ENCODE measurements at regions not wholly inside any gene's neighbourhood (a gene's known extent, or its start where the extent isn't known, plus 50 kb on each side); places are given as distances from the start of the nearest gene placed in this dataset.

DNA sequence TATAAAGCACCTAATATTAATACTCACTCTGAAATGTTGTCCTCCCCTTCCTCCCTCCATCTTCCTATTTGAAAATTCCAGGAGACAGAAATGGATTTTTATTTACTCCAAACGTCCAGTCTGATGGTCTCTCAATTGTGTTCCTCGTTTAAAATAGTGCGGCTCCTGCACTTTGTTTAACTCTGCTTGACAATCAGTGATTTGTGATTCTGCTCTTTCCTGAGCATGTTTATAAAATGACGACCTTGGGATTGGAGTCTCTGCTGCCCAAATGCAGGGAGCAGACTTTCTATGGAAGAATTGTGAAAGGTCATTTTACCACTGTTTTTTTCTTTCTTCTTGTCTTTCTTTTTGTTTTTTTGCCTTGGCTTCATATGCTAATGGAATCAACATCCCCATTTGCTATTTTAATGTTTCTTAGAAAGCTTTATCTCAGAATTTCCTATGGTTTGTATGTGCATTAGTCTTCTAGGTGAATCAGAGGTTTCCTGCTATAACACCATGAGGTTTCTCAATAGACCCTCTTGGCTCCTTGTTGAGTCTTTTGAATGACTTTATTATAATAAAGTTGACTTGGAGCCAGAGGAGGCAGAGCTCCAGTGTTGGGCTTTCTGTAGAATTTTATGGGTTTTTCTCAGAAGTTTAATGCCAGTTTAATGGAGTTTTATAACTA lies 376.5 kb downstream of the CDH11 start:
- no peak overlapping the region for H3K4me3 Mint-ChIP-seq
- ChIA-PET POLR2A (no interaction called here), CTCF (no interaction called here)
- no peak for DNase-seq
- peaks cover 39% of the 10 kb centered on the region for H3K9me3 Mint-ChIP-seq
- H3K4me1 Mint-ChIP-seq (ENCODE audit: low read depth): no peaks in the 10 kb centered on the region
- H3K36me3 Mint-ChIP-seq: no peaks in the 10 kb centered on the region
- no peaks in the 10 kb centered on the region for H3K27me3 Mint-ChIP-seq
- intact Hi-C loops (cut with micrococcal nuclease): no loop called here
- no peak overlapping the region for H3K27ac Mint-ChIP-seq

DNA sequence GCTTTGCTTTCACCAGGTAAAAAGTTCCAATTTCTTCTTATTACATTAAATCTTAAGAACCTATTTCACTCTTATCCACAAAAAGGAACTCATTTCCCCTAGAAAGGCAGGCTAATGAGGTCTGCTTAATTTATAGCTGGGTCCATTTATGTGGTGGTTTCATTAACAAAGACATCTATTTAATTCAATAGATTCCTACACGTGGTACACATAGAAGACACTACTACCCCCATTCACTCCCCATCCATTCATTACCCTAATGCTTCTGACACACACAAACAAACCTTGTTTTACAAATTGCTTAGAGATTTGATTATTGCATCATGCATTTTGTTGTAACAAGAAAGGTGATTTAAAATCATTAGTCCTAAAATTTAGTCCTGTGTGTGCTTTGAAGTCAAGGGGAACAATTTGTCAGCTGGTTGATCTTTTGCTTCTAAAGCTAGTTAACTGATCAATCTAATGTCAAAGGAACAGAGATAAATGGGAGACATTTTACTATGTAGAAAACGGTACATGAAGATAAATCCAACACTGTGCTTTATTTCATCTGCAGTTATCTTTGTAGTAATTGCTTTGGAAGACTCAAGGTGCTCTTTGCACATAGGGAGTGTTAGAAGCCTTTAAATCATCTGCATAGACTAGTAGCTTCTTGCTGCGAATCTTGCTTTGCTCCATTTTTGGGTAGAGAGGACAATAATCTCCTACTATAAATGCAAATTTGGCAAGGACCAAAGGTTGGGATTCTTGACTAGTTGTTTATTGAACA lies 379.2 kb downstream of the CDH11 start:
- no peaks in the 10 kb centered on the region for H3K4me1 Mint-ChIP-seq (ENCODE audit: low read depth)
- CTCF ChIA-PET: no interaction called here
- no peaks in the 10 kb centered on the region for H3K36me3 Mint-ChIP-seq
- no peak overlapping the region for H3K4me3 Mint-ChIP-seq
- intact Hi-C loops (cut with micrococcal nuclease): no loop called here
- H3K27me3 Mint-ChIP-seq: no peaks in the 10 kb centered on the region
- peaks cover 29% of the 10 kb centered on the region for H3K9me3 Mint-ChIP-seq
- POLR2A ChIA-PET: no interaction called here
- no peak for DNase-seq
- no peak overlapping the region for H3K27ac Mint-ChIP-seq

DNA sequence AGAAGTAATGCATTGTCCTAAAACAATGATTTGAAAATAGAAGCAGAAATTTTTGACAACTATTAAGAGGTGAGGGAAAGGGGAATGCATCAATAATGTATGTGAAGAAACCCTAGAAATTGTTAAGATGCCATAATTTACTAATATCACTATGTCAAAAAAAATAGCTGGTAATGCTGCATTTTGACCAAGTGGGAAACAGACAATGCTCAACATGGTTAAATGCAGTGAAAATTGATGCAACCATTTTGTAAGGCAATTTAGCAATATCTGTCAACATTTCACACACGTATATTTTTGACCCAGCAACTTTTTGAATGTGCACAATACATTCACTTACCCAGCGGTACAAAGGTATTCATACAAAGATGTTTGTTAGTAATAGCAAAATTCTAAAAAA lies 381.6 kb downstream of the CDH11 start:
- Mint-ChIP-seq H3K27me3 (no peaks in the 10 kb centered on the region), H3K4me1 (ENCODE audit: low read depth) (no peaks in the 10 kb centered on the region), H3K36me3 (no peaks in the 10 kb centered on the region), H3K4me3 (no peak overlapping the region), H3K9me3 (peaks cover 28% of the 10 kb centered on the region), H3K27ac (no peak overlapping the region)
- ChIA-PET CTCF (no interaction called here), POLR2A (no interaction called here)
- intact Hi-C loops (cut with micrococcal nuclease): no loop called here
- DNase-seq: no peak

DNA sequence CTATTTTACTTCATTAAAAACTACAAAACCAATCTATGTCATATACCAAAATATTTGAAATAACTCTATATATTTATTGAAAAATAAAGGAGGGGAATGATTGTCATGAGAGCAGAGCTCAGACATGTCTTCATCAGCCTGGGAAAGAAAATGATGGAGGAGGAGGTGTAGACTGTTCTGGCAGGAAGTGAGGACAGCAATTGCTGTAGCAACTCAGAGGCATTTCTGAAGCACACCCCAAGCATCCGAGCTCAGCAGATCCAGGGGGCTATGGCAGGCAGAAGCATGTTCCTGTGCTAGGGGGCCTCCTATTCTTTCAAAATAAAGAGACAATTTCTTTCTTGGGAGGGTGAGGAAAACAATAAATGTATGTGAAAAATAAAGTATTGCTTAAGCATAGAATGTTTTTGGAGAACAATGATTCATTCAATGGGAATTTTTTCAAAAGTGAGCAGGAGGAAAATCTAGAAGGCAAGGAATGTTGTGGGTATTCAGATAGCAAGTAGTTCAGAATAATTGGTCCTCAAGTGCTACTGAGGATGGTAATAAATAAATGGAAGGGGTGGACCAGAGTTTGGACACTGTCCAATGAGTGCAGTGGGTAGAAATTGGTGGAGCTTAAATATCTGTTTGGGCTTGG lies 383.4 kb downstream of the CDH11 start:
- ChIA-PET CTCF (no interaction called here), POLR2A (no interaction called here)
- H3K4me1 Mint-ChIP-seq (ENCODE audit: low read depth): no peaks in the 10 kb centered on the region
- H3K27ac Mint-ChIP-seq: no peak overlapping the region
- no peak overlapping the region for H3K4me3 Mint-ChIP-seq
- DNase-seq: no peak
- intact Hi-C loops (cut with micrococcal nuclease): no loop called here
- H3K9me3 Mint-ChIP-seq: peaks cover 23% of the 10 kb centered on the region
- no peaks in the 10 kb centered on the region for H3K36me3 Mint-ChIP-seq
- no peaks in the 10 kb centered on the region for H3K27me3 Mint-ChIP-seq

DNA sequence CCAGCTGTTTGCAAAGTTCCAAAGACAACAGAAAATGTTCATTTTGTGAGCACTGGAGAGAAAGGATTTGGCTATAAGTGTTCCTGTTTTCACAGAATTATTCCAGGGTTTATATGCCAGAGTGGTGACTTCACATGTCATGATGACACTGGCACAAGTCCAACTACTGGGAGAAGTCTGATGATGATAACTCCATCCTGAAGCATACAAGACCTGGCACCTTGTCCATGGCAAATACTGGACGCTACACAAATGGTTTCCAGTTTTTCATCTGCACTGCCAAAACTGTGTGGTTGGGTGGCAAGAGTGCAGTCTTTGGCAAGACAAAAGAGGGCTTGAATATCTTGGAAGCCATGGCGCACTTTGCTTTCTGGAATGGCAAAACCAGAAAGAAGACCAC lies 385.0 kb downstream of the CDH11 start:
- Mint-ChIP-seq H3K4me1 (ENCODE audit: low read depth) (no peaks in the 10 kb centered on the region), H3K9me3 (peaks cover 17% of the 10 kb centered on the region), H3K36me3 (no peaks in the 10 kb centered on the region), H3K4me3 (no peak overlapping the region), H3K27ac (no peak overlapping the region), H3K27me3 (no peaks in the 10 kb centered on the region)
- CTCF ChIA-PET: no interaction called here
- intact Hi-C loops (cut with micrococcal nuclease): no loop called here
- POLR2A ChIA-PET: no interaction called here
- DNase-seq: no peak

DNA sequence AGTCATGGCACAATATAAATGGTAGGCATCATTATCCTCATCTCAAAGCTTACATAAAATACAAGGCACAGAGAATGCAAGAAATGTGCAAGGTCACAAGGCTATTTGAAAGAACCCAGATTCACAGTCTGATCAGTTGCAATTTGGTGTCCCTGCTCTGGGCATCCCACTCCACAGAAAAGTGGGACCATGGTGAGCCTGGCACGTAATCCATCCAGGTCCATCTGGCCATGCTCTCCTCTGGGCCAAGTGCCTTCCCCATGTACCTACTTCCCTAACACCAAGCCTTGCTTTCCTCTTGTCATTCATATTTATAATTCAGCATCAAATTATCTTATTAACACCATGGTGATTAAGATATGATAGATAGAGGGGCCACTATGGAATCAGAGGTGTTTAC lies 390.0 kb downstream of the CDH11 start:
- Mint-ChIP-seq H3K36me3 (no peaks in the 10 kb centered on the region), H3K4me3 (no peak overlapping the region)
- POLR2A ChIA-PET: no interaction called here

DNA sequence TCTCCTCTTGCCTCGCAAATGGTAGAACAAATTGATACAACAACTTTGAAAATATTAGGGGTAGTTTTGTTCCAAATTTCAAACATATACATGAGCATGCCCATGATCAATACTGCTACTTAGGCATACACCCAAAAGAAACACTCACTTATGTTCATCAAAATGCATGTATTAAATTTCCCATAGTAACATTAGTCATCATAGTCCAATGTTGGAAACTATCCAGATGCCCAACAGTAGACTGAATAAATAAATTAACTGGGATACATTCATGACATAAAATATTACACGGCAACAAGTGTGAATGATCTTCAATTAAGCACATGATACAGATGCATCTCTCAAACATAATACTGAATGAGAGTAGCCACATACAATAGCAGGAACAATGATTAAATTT lies 391.6 kb downstream of the CDH11 start:
- peaks cover 26% of the 10 kb centered on the region for H3K9me3 Mint-ChIP-seq
- DNase-seq: no peak
- H3K4me3 Mint-ChIP-seq: no peak overlapping the region
- H3K27me3 Mint-ChIP-seq: no peaks in the 10 kb centered on the region
- intact Hi-C loops (cut with micrococcal nuclease): no loop called here
- H3K36me3 Mint-ChIP-seq: no peaks in the 10 kb centered on the region
- ChIA-PET CTCF (no interaction called here), POLR2A (no interaction called here)
- no peak overlapping the region for H3K27ac Mint-ChIP-seq
- no peaks in the 10 kb centered on the region for H3K4me1 Mint-ChIP-seq (ENCODE audit: low read depth)

More for the DNA sequence above, 390.0 kb downstream of the CDH11 start:
- CTCF ChIA-PET: no interaction called here
- DNase-seq: no peak
- Mint-ChIP-seq H3K27ac (no peak overlapping the region), H3K4me1 (ENCODE audit: low read depth) (no peaks in the 10 kb centered on the region), H3K9me3 (peaks cover 22% of the 10 kb centered on the region), H3K27me3 (no peaks in the 10 kb centered on the region)
- intact Hi-C loops (cut with micrococcal nuclease): no loop called here

DNA sequence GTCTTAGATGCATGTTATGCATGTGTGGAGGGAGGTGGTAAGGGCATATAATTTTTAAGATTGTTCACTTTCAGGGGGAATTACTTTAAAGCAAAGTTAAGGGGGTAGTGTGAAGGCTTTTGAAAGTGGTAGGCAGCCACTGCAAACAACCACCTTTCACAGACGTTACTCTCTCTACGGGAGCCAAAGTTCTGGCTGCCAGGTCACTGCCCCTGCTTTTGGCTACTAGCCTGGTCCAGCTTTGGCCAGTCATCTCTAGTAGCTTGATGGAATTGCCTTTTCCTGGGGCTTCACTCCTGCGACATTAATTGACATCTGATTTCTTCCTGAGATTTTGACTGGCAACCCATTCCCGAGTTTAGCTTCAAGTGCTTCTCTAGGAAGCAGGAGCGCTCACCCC lies 397.5 kb downstream of the CDH11 start:
- H3K36me3 Mint-ChIP-seq: no peaks in the 10 kb centered on the region
- ChIA-PET POLR2A (no interaction called here), CTCF (no interaction called here)
- peaks cover 34% of the 10 kb centered on the region for H3K9me3 Mint-ChIP-seq
- intact Hi-C loops (cut with micrococcal nuclease): no loop called here
- no peaks in the 10 kb centered on the region for H3K4me1 Mint-ChIP-seq (ENCODE audit: low read depth)
- DNase-seq: no peak
- no peak overlapping the region for H3K4me3 Mint-ChIP-seq
- H3K27ac Mint-ChIP-seq: no peak overlapping the region
- no peaks in the 10 kb centered on the region for H3K27me3 Mint-ChIP-seq

DNA sequence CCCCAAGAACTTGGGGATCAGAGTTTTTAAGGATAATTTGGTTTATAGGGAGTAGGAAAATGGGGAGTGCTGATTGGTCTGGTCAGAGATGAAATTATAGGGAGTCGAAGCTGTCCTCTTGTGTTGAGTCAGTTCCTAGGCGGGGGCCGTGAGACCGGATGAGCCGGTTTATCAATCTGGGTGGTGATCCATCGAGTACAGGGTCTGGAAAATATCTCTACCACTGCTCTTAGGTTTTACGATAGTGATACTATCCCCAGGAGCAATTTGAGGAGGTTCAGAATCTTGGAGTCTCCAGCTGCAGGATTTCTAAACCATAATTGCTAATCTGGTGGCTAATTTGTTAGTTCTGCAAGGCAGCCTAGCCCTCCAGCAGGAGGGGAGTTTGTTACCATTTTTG lies 403.4 kb downstream of the CDH11 start:
- H3K4me3 Mint-ChIP-seq: no peak overlapping the region
- ChIA-PET CTCF (no interaction called here), POLR2A (no interaction called here)
- intact Hi-C loops (cut with micrococcal nuclease): no loop called here
- DNase-seq: no peak
- no peak overlapping the region for H3K27ac Mint-ChIP-seq
- H3K36me3 Mint-ChIP-seq: no peaks in the 10 kb centered on the region
- H3K27me3 Mint-ChIP-seq: no peaks in the 10 kb centered on the region
- H3K4me1 Mint-ChIP-seq (ENCODE audit: low read depth): no peaks in the 10 kb centered on the region
- H3K9me3 Mint-ChIP-seq: peaks cover 26% of the 10 kb centered on the region

DNA sequence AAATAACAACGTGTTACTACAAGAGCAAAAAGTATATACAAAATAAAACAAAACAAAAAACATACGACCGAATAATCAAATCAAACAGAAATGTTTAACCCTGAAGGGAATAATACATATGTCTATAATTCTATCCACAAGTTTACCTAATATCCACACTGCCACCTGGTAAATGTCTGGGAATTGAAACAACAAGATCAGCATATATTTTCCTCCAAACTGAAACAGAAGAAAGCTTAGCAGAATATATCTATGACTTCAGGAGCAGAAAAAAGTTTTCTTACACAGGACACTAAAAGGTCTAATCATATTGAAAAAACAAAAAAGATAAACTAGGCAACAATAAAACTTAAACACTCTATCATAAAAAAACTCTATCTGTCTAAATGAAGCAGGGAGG lies 404.0 kb downstream of the CDH11 start:
- peaks cover 24% of the 10 kb centered on the region for H3K9me3 Mint-ChIP-seq
- CTCF ChIA-PET: no interaction called here
- H3K4me3 Mint-ChIP-seq: no peak overlapping the region
- no peak overlapping the region for H3K27ac Mint-ChIP-seq
- POLR2A ChIA-PET: no interaction called here
- H3K4me1 Mint-ChIP-seq (ENCODE audit: low read depth): no peaks in the 10 kb centered on the region
- intact Hi-C loops (cut with micrococcal nuclease): no loop called here
- H3K27me3 Mint-ChIP-seq: no peaks in the 10 kb centered on the region
- DNase-seq: no peak
- no peaks in the 10 kb centered on the region for H3K36me3 Mint-ChIP-seq

DNA sequence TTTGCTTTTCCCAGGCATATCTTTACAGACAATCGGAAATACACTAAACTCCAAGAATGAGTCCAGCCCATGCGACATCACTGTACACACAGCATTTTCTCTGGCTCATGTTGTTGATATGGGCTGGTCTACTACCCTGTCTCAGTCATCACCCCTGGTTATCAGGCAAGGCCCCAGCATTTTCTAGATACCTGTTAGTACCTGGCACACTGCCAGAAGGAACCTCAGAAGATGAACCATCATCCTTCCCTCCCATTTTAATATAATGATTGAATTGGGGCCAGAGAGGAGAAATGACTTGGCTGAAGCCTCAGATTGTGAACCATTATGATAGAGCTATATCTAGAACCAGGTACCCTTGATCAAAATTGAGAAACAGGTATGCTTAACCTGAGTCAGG lies 406.2 kb downstream of the CDH11 start:
- Mint-ChIP-seq H3K4me3 (no peak overlapping the region), H3K36me3 (no peaks in the 10 kb centered on the region), H3K4me1 (ENCODE audit: low read depth) (no peaks in the 10 kb centered on the region), H3K27me3 (no peaks in the 10 kb centered on the region), H3K9me3 (peaks cover 26% of the 10 kb centered on the region), H3K27ac (no peak overlapping the region)
- intact Hi-C loops (cut with micrococcal nuclease): no loop called here
- ChIA-PET CTCF (no interaction called here), POLR2A (no interaction called here)
- DNase-seq: no peak

DNA sequence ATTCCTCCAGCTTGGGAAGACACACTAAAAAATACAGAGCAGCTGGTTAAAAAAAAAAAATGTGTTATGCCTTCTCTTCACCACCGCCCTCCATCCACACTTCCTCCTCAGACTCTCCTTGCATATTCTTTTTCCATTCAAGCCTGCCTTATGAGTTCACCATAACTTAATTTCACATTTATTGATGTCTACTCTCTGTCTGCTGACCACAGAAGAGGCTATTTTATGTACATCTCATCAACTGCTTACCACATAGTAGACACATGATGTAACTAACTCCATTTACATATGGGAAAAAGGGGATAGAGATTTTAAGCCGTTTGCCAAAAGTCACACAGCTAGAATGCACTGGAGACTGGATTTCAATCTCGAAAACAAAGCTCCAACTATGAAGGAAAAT lies 409.8 kb downstream of the CDH11 start:
- ChIA-PET CTCF (no interaction called here), POLR2A (no interaction called here)
- Mint-ChIP-seq H3K4me1 (ENCODE audit: low read depth) (no peaks in the 10 kb centered on the region), H3K27me3 (no peaks in the 10 kb centered on the region), H3K9me3 (peaks cover 40% of the 10 kb centered on the region), H3K4me3 (no peak overlapping the region), H3K36me3 (no peaks in the 10 kb centered on the region), H3K27ac (no peak overlapping the region)
- intact Hi-C loops (cut with micrococcal nuclease): no loop called here
- DNase-seq: no peak

DNA sequence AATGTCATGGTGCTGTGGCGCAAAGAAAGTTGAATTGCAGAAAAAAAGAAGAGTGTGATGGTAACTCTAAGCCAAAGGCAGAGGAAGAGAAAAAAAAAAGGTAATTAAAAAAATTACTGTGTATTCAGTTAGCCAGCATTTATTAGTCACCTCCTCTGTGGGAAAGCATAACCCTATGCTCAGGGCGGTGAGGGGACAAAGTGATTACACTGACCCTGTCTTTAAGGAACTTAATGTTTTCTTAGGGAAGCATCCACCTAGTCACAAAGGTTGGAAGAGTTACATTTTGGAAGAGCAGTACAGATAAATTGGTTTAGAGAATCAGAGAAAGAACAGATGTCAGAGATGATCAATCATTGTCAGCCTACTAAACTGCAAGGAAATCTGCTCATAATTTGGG lies 410.3 kb downstream of the CDH11 start:
- no peak overlapping the region for H3K27ac Mint-ChIP-seq
- no peak overlapping the region for H3K4me3 Mint-ChIP-seq
- DNase-seq: no peak
- peaks cover 42% of the 10 kb centered on the region for H3K9me3 Mint-ChIP-seq
- no peaks in the 10 kb centered on the region for H3K4me1 Mint-ChIP-seq (ENCODE audit: low read depth)
- POLR2A ChIA-PET: no interaction called here
- CTCF ChIA-PET: no interaction called here
- no peaks in the 10 kb centered on the region for H3K36me3 Mint-ChIP-seq
- no peaks in the 10 kb centered on the region for H3K27me3 Mint-ChIP-seq
- intact Hi-C loops (cut with micrococcal nuclease): no loop called here
